ENCODE measurements at regions not wholly inside any gene's neighbourhood (a gene's known extent, or its start where the extent isn't known, plus 50 kb on each side); places are given as distances from the start of the nearest gene placed in this dataset.
"Not testable (repeated sequence)": the region's sequence is repeated elsewhere in the genome, so short reads cannot be mapped to it uniquely, and the experiment has no call there.

GRCh38 chr2:209305746-209306196 lies 118.1 kb upstream of the MAP2 start:
- DNase-seq (ENCODE audit: low read depth) = no peak

GRCh38 chr2:209307161-209308001 lies 116.5 kb upstream of the MAP2 start:
- no peak for DNase-seq (ENCODE audit: low read depth)

DNA sequence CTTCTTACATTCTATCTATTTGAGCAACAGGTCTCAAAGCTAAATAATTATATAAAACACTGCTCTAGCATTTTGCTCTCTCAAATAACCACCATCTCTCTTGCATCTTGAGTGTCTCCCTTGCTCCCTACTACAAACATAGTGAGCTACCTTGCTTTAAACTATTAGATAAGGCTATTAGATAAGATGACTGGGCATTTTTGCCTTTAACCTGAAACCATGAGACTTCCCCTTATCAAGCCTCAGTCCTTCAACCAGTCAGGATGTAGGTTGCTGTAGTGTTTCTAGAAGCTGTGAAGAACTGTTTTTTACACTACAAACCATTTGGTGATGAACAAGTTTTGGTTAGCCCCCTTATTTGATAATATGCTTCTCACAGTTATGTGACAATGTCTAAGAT lies 115.4 kb upstream of the MAP2 start:
- no peak for DNase-seq (ENCODE audit: low read depth)

DNA sequence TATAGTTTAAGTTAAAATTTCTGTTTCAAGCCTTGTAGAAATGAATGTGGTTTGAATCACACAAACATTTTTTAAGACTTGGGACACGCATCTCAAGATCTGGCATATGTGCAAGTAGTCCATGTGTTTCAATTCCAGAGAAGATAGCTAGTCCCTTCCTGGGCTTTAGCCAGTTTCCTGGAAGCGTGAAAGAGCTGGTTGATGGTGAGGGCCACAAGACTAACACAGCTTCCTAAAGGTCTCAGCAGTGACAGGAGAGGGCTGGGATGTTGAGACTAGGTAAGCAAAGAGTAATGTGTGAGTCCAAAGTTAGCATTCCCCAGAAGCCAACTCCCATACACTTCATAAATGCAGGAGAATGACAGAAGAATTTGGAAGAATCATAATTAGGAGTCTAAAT lies 111.9 kb upstream of the MAP2 start:
- DNase-seq (ENCODE audit: low read depth) = no peak

- DNase-seq (ENCODE audit: low read depth) = not testable (repeated sequence)
Measured at GRCh38 chr2:209312450-209312849, 111.4 kb upstream of the MAP2 start.

- peak; percentile 5 for DNase-seq (ENCODE audit: low read depth)
Measured at GRCh38 chr2:209314653-209315052, 109.2 kb upstream of the MAP2 start.

- no peak for DNase-seq (ENCODE audit: low read depth)
Measured at GRCh38 chr2:209316141-209316540, 107.7 kb upstream of the MAP2 start.

- no peak for DNase-seq (ENCODE audit: low read depth)
Measured at GRCh38 chr2:209321076-209321475, 102.8 kb upstream of the MAP2 start.

- no peak for DNase-seq (ENCODE audit: low read depth)
Measured at GRCh38 chr2:209321581-209321980, 102.3 kb upstream of the MAP2 start.

GRCh38 chr2:209322041-209322440 lies 101.8 kb upstream of the MAP2 start:
- DNase-seq (ENCODE audit: low read depth) = no peak

DNA sequence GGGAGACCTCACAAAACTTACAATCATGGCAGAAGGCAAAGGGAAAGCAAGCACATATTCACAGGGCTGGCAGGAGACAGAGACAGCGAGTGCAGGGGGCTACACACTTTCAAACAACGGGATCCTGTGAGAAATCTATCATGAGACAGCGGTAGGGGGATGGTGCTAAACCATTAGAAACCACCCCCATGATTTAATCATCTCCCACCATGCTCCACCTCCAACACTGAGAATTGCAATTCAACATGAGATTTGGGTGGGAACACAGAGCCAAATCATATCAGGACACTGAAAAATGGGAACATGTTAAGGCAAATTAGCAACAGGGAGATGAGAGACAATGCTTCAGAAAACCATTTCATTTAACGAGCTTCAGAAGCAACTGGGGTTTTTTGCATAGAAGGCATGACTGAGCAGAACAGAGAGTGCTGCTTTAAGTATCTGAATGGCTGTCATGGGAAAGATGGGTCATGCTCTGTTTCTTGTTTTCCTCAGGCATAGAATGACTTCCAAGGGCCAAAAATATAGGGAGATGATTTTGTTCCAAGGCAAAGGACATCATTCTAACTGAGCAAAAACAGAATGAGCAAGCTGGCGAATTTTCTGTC lies 100.8 kb upstream of the MAP2 start:
- DNase-seq (ENCODE audit: low read depth) = no peak

DNA sequence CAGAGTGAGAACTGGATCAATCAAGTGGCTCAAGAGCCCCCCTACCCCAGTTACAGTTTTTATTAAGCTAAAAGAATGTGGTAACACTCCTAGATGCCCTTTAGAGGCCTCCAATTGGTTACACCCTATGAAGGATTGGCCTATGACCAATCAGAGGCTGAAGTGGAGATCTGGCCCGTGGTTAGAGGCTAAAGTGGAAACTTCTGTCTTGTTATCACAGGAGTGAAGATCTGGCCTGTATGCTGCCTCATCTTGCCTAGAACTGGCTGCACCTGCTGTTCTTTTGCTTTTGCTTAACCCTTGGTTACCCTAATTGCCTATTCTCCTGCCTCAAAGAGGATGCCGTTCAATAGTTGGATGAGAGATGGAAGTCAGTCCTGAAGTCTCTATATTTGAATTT lies 100.1 kb upstream of the MAP2 start:
- peak; percentile 15 for DNase-seq (ENCODE audit: low read depth)

DNA sequence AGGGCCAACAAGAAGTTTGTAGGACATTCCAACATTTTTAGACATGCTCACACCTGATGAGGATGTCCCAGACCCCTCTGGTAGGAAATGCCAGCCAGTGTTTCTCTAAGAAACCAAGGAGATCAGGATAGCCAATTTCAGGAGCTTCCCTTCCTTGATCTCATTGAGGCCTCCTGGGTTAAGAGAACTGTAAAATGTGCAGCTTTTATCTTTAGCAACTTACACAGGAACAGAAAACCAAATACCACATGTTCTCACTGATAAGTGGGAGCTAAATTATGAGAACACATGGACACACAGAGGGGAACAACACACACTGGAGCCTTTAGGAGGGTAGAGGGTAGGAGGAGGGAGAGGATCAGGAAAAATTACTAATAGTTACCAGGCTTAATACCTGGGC lies 99.6 kb upstream of the MAP2 start:
- DNase-seq (ENCODE audit: low read depth) = no peak

- DNase-seq (ENCODE audit: low read depth) = peak; percentile 47
Measured at GRCh38 chr2:209331291-209331844, 92.5 kb upstream of the MAP2 start.

DNA sequence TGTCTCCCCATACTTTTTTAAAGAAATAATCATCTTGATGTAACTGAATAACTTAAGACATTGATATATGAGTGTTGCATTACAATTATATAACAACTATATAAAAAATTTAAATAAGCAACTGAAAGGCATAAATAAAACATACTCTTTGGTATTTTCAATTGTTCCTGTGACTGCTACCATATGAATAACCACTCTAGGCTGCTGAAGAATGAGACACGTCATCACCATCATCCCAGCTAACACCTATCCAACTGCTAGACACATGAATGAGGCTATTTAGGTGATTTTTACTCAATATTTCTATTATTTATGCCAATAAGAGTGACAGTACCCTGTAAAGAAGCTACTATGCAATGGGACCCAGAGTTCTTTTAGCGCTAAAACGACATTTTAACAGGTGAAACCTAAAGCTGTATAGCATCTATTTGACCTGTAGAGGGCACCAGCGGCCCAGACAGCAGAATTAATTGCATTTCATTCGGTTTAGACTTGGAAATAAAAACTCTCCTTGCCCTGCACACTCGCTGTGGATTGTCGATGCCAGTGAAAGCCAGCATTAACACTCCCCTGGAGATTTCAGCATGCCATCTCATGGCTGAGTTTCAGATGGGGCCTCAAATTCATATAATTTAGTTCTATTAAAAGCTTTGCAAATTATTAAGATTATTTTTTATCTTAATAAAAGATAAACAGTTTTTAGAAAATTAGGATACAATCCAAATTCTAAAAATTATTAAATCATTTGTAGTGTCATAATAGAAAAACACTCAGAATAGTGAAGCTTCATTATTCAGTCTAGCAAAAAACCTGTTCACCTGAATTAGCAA lies 89.4 kb upstream of the MAP2 start:
- DNase-seq (ENCODE audit: low read depth) = peak; percentile 70

GRCh38 chr2:209340522-209340921 lies 83.3 kb upstream of the MAP2 start:
- no peak for DNase-seq (ENCODE audit: low read depth)

GRCh38 chr2:209344349-209344748 lies 79.5 kb upstream of the MAP2 start:
- no peak for DNase-seq (ENCODE audit: low read depth)

GRCh38 chr2:209348433-209348832 lies 75.4 kb upstream of the MAP2 start:
- no peak for DNase-seq (ENCODE audit: low read depth)

DNA sequence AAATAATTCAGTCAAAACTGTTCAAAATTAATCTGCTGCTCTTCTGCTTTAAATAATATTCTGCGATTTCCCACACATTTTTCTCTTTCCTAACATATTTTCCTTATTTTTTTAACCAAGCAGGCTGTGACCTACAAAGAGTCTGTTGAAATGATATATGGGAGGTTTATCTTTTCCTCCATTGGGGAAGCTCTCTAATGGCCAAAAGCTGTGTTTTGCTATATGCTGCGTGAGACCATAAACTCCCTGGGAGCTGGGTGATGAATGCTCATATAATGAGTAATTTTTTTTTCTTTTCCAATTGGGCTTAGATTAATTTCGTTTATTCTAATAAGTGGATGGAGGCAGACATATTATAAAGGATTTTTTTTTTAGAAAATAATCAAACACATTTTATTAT lies 72.2 kb upstream of the MAP2 start:
- no peak for DNase-seq (ENCODE audit: low read depth)

- DNase-seq (ENCODE audit: low read depth) = no peak
Measured at GRCh38 chr2:209358992-209359391, 64.9 kb upstream of the MAP2 start.

- peak; percentile 56 for DNase-seq (ENCODE audit: low read depth)
Measured at GRCh38 chr2:209367075-209367747, 56.6 kb upstream of the MAP2 start.

DNA sequence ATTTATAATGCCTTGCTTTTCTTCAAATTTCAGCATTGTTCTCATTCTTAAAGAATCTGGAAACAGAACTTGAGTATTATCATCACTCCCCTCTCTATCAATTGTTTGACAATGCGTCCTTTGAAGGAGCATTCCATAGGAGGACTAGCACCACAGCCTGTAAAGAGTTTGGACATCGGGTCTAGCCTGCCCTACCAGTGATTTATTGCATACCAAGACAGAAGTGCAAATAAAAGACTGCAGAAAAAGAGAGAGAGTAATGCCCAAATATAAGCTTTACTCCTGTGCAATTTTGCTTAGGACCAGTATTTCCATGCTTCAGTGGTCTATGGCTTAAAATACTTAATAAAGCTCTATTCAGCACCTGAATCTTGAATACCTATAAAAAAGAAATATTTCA lies 55.4 kb upstream of the MAP2 start:
- peak; percentile 39 for DNase-seq (ENCODE audit: low read depth)
